DND-41 (cell line): ENCODE measurements at regions not wholly inside any gene's neighbourhood (a gene's known extent, or its start where the extent isn't known, plus 50 kb on each side); places are given as distances from the start of the nearest gene placed in this dataset.
A peak's percentile ranks its signal among the peaks of the same experiment; 100 is the strongest.

Source experiments
- ATAC-seq: fragments of 200-7000 bp; cut with Tn5 transposase; 3 replicates; pipeline ENCODE4 v1.9.1; 2021; ENCODE audit warnings: low read depth; ENCODE audit not compliant: insufficient read depth
- DNase-seq: peaks from one replicate; pipeline ENCODE4 v3.0.0-alpha.2; 2020
- H2AFZ ChIP-seq: 2 replicates; pipeline ENCODE4 v1.6.0; 2012; ENCODE audit warnings: low read depth, low read length
- H3K27ac ChIP-seq: 2 replicates; pipeline ENCODE4 v1.5.1; 2012; ENCODE audit warnings: low read length, inconsistent platforms
- H3K27me3 ChIP-seq: fragments of 200-600 bp; sonication (generic); 2 replicates; pipeline ENCODE4 v1.6.0; 2012; ENCODE audit warnings: low read length, mild to moderate bottlenecking, inconsistent platforms; ENCODE audit not compliant: insufficient read depth, poor library complexity
- H3K36me3 ChIP-seq: 2 replicates; pipeline ENCODE4 v1.5.1; 2012; ENCODE audit warnings: low read length, inconsistent platforms; ENCODE audit not compliant: insufficient read depth
- H3K4me1 ChIP-seq: 2 replicates; pipeline ENCODE4 v1.5.1; 2012; ENCODE audit warnings: mild to moderate bottlenecking, low read length; ENCODE audit not compliant: insufficient read depth
- H3K4me2 ChIP-seq: 2 replicates; pipeline ENCODE4 v1.6.0; 2012; ENCODE audit warnings: mild to moderate bottlenecking, moderate library complexity, low read length, inconsistent platforms; ENCODE audit not compliant: insufficient read depth
- H3K4me3 ChIP-seq, 2 experiments: fragments of 200-600 bp in 1 of 2; shearing (Covaris generic) in 1 of 2; 2 replicates each; pipeline ENCODE4 v1.5.1; 2012 to 2016; ENCODE audit warnings: inconsistent platforms in 2 of 2, low read length in 2 of 2, mild to moderate bottlenecking in 2 of 2, low read depth in 1 of 2, moderate library complexity in 1 of 2
- H3K79me2 ChIP-seq: 2 replicates; pipeline ENCODE4 v1.6.0; 2012; ENCODE audit warnings: low read length, inconsistent platforms; ENCODE audit not compliant: insufficient read depth
- H3K9ac ChIP-seq: 2 replicates; pipeline ENCODE4 v1.6.0; 2012; ENCODE audit warnings: low read depth, mild to moderate bottlenecking, inconsistent platforms, low read length, moderate library complexity
- H3K9me3 ChIP-seq: 2 replicates; pipeline ENCODE4 v1.5.1; 2012; ENCODE audit warnings: low read length, moderate library complexity, mild to moderate bottlenecking, inconsistent platforms; ENCODE audit not compliant: insufficient read depth, severe bottlenecking
- H4K20me1 ChIP-seq: 2 replicates; pipeline ENCODE4 v1.6.0; 2012; ENCODE audit warnings: low read length; ENCODE audit not compliant: insufficient read depth
- EZH2 ChIP-seq: IDR thresholded peaks from 3 replicates; pipeline ENCODE4 v1.6.1; 2012; ENCODE audit warnings: borderline replicate concordance, low read depth, mild to moderate bottlenecking, moderate library complexity, low read length, inconsistent platforms; ENCODE audit not compliant: severe bottlenecking
- TF ChIP-seq, protein P1 (sequence below): IDR thresholded peaks from 2 replicates; pipeline ENCODE4 v1.5.1; 2012; ENCODE audit warnings: borderline replicate concordance, low read length, moderate library complexity, mild to moderate bottlenecking; ENCODE audit not compliant: poor library complexity, severe bottlenecking; ENCODE audit errors: extremely low read depth

DNA sequence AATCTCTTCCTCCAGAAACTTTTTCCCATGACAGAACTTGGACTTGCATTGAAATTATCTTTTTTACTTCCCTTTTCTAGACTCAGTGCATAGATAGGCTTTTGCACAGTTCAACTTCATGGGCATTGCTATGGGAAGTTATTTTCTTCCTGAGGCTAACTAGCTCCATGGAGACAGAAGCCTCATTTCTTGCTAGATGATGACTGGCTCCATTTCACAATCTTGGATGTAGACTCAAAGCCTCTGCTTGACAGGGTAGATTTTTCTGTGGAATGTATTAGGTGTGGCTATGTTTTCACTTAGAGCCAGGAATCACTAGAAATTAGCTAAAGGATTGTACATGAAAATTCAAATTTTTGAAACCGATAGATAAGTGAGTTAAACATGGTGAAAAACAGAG is 884.1 kb upstream of the MGAT4C start:
- no peak for TF ChIP-seq EZH2
- TF ChIP-seq, protein P1, sequence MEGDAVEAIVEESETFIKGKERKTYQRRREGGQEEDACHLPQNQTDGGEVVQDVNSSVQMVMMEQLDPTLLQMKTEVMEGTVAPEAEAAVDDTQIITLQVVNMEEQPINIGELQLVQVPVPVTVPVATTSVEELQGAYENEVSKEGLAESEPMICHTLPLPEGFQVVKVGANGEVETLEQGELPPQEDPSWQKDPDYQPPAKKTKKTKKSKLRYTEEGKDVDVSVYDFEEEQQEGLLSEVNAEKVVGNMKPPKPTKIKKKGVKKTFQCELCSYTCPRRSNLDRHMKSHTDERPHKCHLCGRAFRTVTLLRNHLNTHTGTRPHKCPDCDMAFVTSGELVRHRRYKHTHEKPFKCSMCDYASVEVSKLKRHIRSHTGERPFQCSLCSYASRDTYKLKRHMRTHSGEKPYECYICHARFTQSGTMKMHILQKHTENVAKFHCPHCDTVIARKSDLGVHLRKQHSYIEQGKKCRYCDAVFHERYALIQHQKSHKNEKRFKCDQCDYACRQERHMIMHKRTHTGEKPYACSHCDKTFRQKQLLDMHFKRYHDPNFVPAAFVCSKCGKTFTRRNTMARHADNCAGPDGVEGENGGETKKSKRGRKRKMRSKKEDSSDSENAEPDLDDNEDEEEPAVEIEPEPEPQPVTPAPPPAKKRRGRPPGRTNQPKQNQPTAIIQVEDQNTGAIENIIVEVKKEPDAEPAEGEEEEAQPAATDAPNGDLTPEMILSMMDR: no peak
- ATAC-seq: no peak
- Histone ChIP-seq H3K9ac (no peak overlapping the region), H2AFZ (no peak overlapping the region), H3K27me3 (no peaks in the 10 kb centered on the region), H3K27ac (no peak overlapping the region), H3K4me1 (no peaks in the 10 kb centered on the region), H3K4me2 (no peak overlapping the region), H3K36me3 (no peaks in the 10 kb centered on the region), H4K20me1 (no peaks in the 10 kb centered on the region), H3K9me3 (no peaks in the 10 kb centered on the region), H3K79me2 (no peaks in the 10 kb centered on the region), H3K4me3 (no peak overlapping the region)
- no peak for DNase-seq

DNA sequence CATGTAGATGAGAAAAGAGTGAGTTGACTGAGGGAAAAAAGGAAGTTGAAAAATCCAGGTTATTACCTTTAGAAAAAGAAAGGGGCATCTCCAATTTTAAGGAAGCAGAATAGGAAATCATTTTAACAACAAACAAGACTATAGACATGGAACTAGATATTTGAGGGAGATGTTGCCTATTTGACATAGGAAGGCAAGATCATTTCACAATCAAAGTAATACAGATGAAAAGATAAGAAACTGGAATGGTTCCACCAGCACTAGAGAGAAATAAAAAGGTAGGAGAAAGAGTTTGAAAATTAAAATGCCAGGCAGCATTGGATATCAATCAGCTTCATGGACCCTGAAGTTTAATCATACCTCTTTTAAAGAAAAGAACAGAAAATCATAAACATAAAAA is 881.0 kb upstream of the MGAT4C start:
- no peaks in the 10 kb centered on the region for H3K4me1 ChIP-seq
- ATAC-seq: no peak
- no peak overlapping the region for H2AFZ ChIP-seq
- no peak overlapping the region for H3K4me2 ChIP-seq
- no peaks in the 10 kb centered on the region for H4K20me1 ChIP-seq
- H3K27me3 ChIP-seq: no peaks in the 10 kb centered on the region
- no peak overlapping the region for H3K4me3 ChIP-seq
- H3K9me3 ChIP-seq: no peaks in the 10 kb centered on the region
- no peak for DNase-seq
- no peak for TF ChIP-seq EZH2
- TF ChIP-seq, protein P1: no peak
- H3K9ac ChIP-seq: no peak overlapping the region
- H3K27ac ChIP-seq: no peak overlapping the region
- H3K36me3 ChIP-seq: no peaks in the 10 kb centered on the region
- no peaks in the 10 kb centered on the region for H3K79me2 ChIP-seq

DNA sequence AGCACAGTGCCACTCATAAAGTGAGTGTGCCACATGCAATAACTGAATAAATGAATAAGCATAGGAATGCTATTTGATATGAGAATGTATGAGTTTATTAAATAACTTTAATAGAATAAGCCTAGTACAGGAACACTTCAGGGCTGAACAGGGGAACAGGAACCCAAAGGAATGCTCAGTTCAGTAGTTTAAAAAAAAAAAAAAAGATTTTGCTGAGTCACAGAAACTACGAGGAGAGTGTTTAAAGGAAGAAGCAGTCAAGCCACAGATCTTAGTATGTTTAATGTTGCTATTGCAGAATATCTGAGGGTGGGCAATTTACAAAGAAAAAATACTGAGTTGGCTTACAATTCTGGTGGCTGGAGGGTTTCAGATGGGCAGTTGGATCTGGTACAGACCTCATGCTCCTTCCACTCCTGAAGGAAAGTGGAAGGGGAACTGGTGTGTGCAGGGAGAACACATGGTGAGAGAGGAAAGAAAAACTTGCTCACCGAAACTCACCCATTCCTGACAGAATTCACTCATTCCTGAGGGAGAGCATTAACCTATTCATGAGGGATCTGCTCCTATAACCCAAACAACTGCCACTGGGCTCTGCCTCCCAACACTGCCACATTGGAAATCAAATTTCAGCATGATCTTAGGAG is 880.3 kb upstream of the MGAT4C start:
- Histone ChIP-seq H3K36me3 (no peaks in the 10 kb centered on the region), H3K4me3 (no peak overlapping the region), H3K9me3 (no peaks in the 10 kb centered on the region), H3K4me2 (no peak overlapping the region), H2AFZ (peak overlapping the region; percentile 36; the same call in 1 of the 2 replicates), H3K27ac (no peak overlapping the region), H3K9ac (no peak overlapping the region), H4K20me1 (no peaks in the 10 kb centered on the region), H3K4me1 (no peaks in the 10 kb centered on the region), H3K27me3 (no peaks in the 10 kb centered on the region), H3K79me2 (no peaks in the 10 kb centered on the region)
- ATAC-seq: no peak
- TF ChIP-seq, protein P1: no peak
- TF ChIP-seq EZH2: no peak
- no peak for DNase-seq

DNA sequence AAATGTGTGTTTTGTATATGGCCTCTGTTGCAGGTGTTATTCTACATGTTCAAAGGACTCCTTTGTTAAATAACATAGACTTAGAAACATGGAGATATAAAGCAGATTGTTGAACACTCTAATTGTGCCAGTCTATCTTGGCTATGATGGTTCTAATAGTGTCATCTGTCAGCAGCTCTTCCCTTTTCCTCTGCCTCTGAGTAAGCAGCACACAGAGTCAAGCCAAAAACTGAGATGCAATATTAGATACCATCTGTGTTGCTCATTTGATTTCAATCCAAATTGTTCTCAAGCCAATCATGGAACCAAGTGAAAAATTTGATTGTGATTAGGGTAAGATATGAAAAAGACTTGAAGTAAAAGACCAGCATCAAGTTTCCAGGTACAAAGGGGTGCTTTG is 871.1 kb upstream of the MGAT4C start:
- Histone ChIP-seq H3K27ac (no peak overlapping the region), H3K27me3 (no peaks in the 10 kb centered on the region), H3K9me3 (peaks cover 8% of the 10 kb centered on the region), H3K4me2 (no peak overlapping the region), H3K4me1 (no peaks in the 10 kb centered on the region), H3K9ac (no peak overlapping the region), H3K79me2 (no peaks in the 10 kb centered on the region), H3K4me3 (no peak overlapping the region), H2AFZ (no peak overlapping the region), H3K36me3 (no peaks in the 10 kb centered on the region), H4K20me1 (no peaks in the 10 kb centered on the region)
- ATAC-seq: no peak
- no peak for TF ChIP-seq EZH2
- TF ChIP-seq, protein P1: no peak
- no peak for DNase-seq
